ENCODE measurements at regions not wholly inside any gene's neighbourhood (a gene's known extent, or its start where the extent isn't known, plus 50 kb on each side); places are given as distances from the start of the nearest gene placed in this dataset.

DNA sequence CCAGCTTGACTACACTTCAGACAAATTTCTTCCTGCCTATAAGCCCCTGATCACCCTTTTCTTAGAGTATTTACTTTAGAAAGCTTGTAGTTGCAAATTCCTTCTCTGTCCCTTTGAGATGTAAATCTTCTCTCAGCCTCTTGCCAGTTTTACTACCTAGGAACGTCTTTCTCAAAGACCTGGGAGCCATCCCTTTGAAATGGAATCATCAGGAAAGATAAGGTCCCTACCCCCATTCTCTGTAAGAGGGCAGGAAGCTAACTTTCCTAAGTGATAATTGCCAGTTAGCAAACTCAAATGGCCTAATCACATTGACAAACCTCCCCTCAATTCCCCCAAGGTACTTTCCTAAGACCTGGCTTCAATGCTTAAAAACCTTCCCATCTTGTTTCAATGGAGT is 304.5 kb downstream of the MDFIC start:
- Mint-ChIP-seq H3K27ac (no peak overlapping the region), H3K9me3 (no peaks in the 10 kb centered on the region), H3K4me3 (no peak overlapping the region), H3K4me1 (peaks cover 15% of the 10 kb centered on the region), H3K36me3 (no peaks in the 10 kb centered on the region), H3K27me3 (ENCODE audit: insufficient read depth, low read depth) (peaks cover 5% of the 10 kb centered on the region)
- Histone ChIP-seq H3K36me3 (no peaks in the 10 kb centered on the region), H3K4me2 (peak overlapping the region; percentile 14), H2AFZ (replicated peaks) (no peak overlapping the region), H3K27me3 (peaks cover 100% of the 10 kb centered on the region), H3F3A (ENCODE audit: low read depth) (no peaks in the 10 kb centered on the region), H3K4me3 (no peak overlapping the region), H3K9me3 (ENCODE audit: low read depth) (no peaks in the 10 kb centered on the region), H3K9ac (no peak overlapping the region), H3K27ac (no peak overlapping the region), H3K79me2 (ENCODE audit: low read depth) (no peaks in the 10 kb centered on the region), H4K20me1 (ENCODE audit: low read depth) (peaks cover 3% of the 10 kb centered on the region), H3K4me1 (peaks cover 12% of the 10 kb centered on the region)
- DNase-seq (ENCODE audit: low spot score), result peak; percentile 44
- TF ChIP-seq, protein P1, sequence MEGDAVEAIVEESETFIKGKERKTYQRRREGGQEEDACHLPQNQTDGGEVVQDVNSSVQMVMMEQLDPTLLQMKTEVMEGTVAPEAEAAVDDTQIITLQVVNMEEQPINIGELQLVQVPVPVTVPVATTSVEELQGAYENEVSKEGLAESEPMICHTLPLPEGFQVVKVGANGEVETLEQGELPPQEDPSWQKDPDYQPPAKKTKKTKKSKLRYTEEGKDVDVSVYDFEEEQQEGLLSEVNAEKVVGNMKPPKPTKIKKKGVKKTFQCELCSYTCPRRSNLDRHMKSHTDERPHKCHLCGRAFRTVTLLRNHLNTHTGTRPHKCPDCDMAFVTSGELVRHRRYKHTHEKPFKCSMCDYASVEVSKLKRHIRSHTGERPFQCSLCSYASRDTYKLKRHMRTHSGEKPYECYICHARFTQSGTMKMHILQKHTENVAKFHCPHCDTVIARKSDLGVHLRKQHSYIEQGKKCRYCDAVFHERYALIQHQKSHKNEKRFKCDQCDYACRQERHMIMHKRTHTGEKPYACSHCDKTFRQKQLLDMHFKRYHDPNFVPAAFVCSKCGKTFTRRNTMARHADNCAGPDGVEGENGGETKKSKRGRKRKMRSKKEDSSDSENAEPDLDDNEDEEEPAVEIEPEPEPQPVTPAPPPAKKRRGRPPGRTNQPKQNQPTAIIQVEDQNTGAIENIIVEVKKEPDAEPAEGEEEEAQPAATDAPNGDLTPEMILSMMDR (IDR thresholded peaks at IDR 0.05), result no peak
- peak; percentile 62 for TF ChIP-seq EZH2phosphoT487 (IDR thresholded peaks at IDR 0.05)

DNA sequence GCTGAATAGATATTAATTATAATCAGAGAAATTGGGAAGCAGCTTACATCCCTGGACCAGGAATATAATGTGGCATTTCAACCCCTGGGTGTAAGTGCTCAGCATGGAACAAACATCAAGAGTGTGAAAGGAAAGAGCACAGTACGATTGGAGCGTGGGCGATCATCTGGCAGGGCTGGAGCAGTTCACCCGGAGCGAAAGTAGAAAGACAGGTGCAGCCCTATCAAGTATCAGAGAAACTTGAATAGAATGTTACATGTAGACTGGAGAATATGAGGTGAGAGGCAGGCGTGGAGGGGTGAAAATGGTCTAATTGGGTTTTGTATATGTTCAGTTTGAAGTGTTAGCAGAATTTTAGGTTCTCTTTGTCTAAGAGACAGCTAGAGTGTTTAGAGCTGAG is 303.0 kb downstream of the MDFIC start:
- peaks cover 7% of the 10 kb centered on the region for H3K4me1 Mint-ChIP-seq
- Histone ChIP-seq H2AFZ (replicated peaks) (no peak overlapping the region), H3K9ac (no peak overlapping the region), H3K9me3 (ENCODE audit: low read depth) (no peaks in the 10 kb centered on the region), H3F3A (ENCODE audit: low read depth) (no peaks in the 10 kb centered on the region), H3K36me3 (no peaks in the 10 kb centered on the region), H3K27ac (no peak overlapping the region), H3K79me2 (ENCODE audit: low read depth) (no peaks in the 10 kb centered on the region), H3K4me3 (no peak overlapping the region), H3K27me3 (peaks cover 100% of the 10 kb centered on the region), H3K4me1 (peaks cover 12% of the 10 kb centered on the region), H4K20me1 (ENCODE audit: low read depth) (peaks cover 3% of the 10 kb centered on the region), H3K4me2 (no peak overlapping the region)
- no peak overlapping the region for H3K27ac Mint-ChIP-seq
- no peaks in the 10 kb centered on the region for H3K9me3 Mint-ChIP-seq
- H3K36me3 Mint-ChIP-seq, result no peaks in the 10 kb centered on the region
- H3K4me3 Mint-ChIP-seq, result no peak overlapping the region
- TF ChIP-seq, protein P1 (IDR thresholded peaks at IDR 0.05), result no peak
- TF ChIP-seq EZH2 (IDR thresholded peaks at IDR 0.05) (no peak), EZH2phosphoT487 (IDR thresholded peaks at IDR 0.05) (no peak)
- no peak for DNase-seq (ENCODE audit: low spot score)
- H3K27me3 Mint-ChIP-seq (ENCODE audit: insufficient read depth, low read depth), result peaks cover 5% of the 10 kb centered on the region

DNA sequence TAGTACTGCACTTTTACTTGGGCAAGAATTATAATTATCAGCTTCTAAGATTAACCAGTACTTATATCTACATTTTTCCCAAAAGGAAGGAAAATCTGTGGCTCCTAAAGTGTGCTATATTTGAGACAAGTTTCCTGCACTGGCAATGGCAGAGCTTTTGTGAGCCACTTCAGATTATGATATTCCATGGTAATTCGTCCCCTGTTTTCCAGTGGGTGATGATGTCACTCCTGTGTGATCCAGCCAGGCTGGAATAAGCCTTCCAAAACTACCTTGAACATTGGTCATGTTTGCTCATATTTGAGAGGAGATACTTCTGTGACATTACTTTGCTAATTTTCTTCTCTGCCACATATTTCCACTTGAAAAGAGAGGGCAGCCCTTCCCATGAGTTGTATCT is 302.1 kb downstream of the MDFIC start:
- Mint-ChIP-seq H3K4me1 (peaks cover 7% of the 10 kb centered on the region), H3K36me3 (no peaks in the 10 kb centered on the region), H3K27me3 (ENCODE audit: insufficient read depth, low read depth) (peaks cover 3% of the 10 kb centered on the region), H3K9me3 (no peaks in the 10 kb centered on the region), H3K4me3 (no peak overlapping the region), H3K27ac (no peak overlapping the region)
- H3K79me2 ChIP-seq (ENCODE audit: low read depth), result no peaks in the 10 kb centered on the region
- no peaks in the 10 kb centered on the region for H3K9me3 ChIP-seq (ENCODE audit: low read depth)
- peaks cover 12% of the 10 kb centered on the region for H3K4me1 ChIP-seq
- no peak overlapping the region for H3K4me3 ChIP-seq
- peaks cover 3% of the 10 kb centered on the region for H4K20me1 ChIP-seq (ENCODE audit: low read depth)
- no peak overlapping the region for H3K4me2 ChIP-seq
- H3K27ac ChIP-seq, result no peak overlapping the region
- no peak for DNase-seq (ENCODE audit: low spot score)
- no peaks in the 10 kb centered on the region for H3K36me3 ChIP-seq
- H3K27me3 ChIP-seq, result peaks cover 100% of the 10 kb centered on the region
- no peak for TF ChIP-seq EZH2phosphoT487 (IDR thresholded peaks at IDR 0.05)
- no peak for TF ChIP-seq EZH2 (IDR thresholded peaks at IDR 0.05)
- TF ChIP-seq, protein P1 (IDR thresholded peaks at IDR 0.05), result no peak
- no peaks in the 10 kb centered on the region for H3F3A ChIP-seq (ENCODE audit: low read depth)
- H3K9ac ChIP-seq, result no peak overlapping the region
- no peak overlapping the region for H2AFZ ChIP-seq (replicated peaks)
